HCT116 (cell line): ENCODE measurements at regions not wholly inside any gene's neighbourhood (a gene's known extent, or its start where the extent isn't known, plus 50 kb on each side); places are given as distances from the start of the nearest gene placed in this dataset.
"Not testable (repeated sequence)": the region's sequence is repeated elsewhere in the genome, so short reads cannot be mapped to it uniquely, and the experiment has no call there.

Experiments
- CBX3 ChIP-seq: IDR thresholded peaks from 2 replicates; pipeline ENCODE4 v1.6.1; 2012; ENCODE audit warnings: low read depth
- CTCF ChIP-seq, 3 experiments: fragments of 200-600 bp in 1 of 3; sonication (generic) in 1 of 3; IDR thresholded peaks in 2 of 3; conservative IDR thresholded peaks in 1 of 3; 2 replicates each; pipeline ENCODE4 v1.5.1; 2012 to 2017; ENCODE audit warnings: low read depth in 2 of 3, low read length in 2 of 3, antibody characterized with exemption in 1 of 3, borderline replicate concordance in 1 of 3, control low read depth in 1 of 3, mild to moderate bottlenecking in 1 of 3, mixed read lengths in 1 of 3, mixed run types in 1 of 3, moderate library complexity in 1 of 3; ENCODE audit not compliant: insufficient read depth in 1 of 3
- EGR1 ChIP-seq: IDR thresholded peaks from 2 replicates; pipeline ENCODE4 v1.6.1; 2012; ENCODE audit warnings: low read depth
- ELF1 ChIP-seq: IDR thresholded peaks from 2 replicates; pipeline ENCODE4 v1.6.1; 2012; ENCODE audit warnings: low read depth, borderline replicate concordance
- JUND ChIP-seq: IDR thresholded peaks from 2 replicates; pipeline ENCODE4 v1.6.1; 2012
- MAX ChIP-seq: IDR thresholded peaks from 2 replicates; pipeline ENCODE4 v1.6.1; 2012
- POLR2A ChIP-seq: IDR thresholded peaks from 2 replicates; pipeline ENCODE4 v1.7.0; 2011; ENCODE audit warnings: borderline replicate concordance; ENCODE audit not compliant: insufficient read depth, insufficient read length; ENCODE audit errors: extremely low read depth
- RAD21 ChIP-seq: IDR thresholded peaks from 2 replicates; pipeline ENCODE4 v1.6.1; 2012; ENCODE audit warnings: low read depth, mild to moderate bottlenecking
- TCF7L2 ChIP-seq: IDR thresholded peaks from 2 replicates; pipeline ENCODE4 v1.7.0; 2011; ENCODE audit warnings: borderline replicate concordance, inconsistent platforms; ENCODE audit not compliant: insufficient read depth, insufficient read length; ENCODE audit errors: extremely low read depth
- YY1 ChIP-seq: IDR thresholded peaks from 2 replicates; pipeline ENCODE4 v1.6.1; 2011; ENCODE audit warnings: low read length, low read depth, moderate library complexity, mild to moderate bottlenecking; ENCODE audit not compliant: insufficient replicate concordance; ENCODE audit errors: extremely low read depth
- ZBTB33 ChIP-seq: IDR thresholded peaks from 2 replicates; pipeline ENCODE4 v1.6.1; 2011; ENCODE audit warnings: mild to moderate bottlenecking, low read length, moderate library complexity; ENCODE audit not compliant: insufficient replicate concordance; ENCODE audit errors: extremely low read depth
- TF ChIP-seq, protein P1 (sequence below): IDR thresholded peaks from 2 replicates; pipeline ENCODE4 v1.6.1; 2012; ENCODE audit warnings: low read depth
- TF ChIP-seq, protein P2 (sequence below): IDR thresholded peaks from 2 replicates; pipeline ENCODE4 v1.6.1; 2012

DNA sequence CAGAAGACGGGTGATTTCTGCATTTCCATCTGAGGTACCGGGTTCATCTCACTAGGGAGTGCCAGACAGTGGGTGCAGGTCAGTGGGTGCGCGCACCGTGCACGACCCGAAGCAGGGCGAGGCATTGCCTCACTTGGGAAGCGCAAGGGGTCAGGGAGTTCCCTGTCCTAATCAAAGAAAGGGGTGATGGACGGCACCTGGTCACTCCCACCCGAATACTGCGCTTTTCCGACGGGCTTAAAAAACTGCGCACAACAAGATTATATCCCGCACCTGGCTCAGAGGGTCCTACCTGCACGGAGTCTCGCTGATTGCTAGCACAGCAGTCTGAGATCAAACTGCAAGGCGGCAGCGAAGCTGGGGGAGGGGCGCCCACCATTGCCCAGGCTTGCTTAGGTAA lies 1403.1 kb downstream of the REEP3 start:
- TF ChIP-seq, protein P1, sequence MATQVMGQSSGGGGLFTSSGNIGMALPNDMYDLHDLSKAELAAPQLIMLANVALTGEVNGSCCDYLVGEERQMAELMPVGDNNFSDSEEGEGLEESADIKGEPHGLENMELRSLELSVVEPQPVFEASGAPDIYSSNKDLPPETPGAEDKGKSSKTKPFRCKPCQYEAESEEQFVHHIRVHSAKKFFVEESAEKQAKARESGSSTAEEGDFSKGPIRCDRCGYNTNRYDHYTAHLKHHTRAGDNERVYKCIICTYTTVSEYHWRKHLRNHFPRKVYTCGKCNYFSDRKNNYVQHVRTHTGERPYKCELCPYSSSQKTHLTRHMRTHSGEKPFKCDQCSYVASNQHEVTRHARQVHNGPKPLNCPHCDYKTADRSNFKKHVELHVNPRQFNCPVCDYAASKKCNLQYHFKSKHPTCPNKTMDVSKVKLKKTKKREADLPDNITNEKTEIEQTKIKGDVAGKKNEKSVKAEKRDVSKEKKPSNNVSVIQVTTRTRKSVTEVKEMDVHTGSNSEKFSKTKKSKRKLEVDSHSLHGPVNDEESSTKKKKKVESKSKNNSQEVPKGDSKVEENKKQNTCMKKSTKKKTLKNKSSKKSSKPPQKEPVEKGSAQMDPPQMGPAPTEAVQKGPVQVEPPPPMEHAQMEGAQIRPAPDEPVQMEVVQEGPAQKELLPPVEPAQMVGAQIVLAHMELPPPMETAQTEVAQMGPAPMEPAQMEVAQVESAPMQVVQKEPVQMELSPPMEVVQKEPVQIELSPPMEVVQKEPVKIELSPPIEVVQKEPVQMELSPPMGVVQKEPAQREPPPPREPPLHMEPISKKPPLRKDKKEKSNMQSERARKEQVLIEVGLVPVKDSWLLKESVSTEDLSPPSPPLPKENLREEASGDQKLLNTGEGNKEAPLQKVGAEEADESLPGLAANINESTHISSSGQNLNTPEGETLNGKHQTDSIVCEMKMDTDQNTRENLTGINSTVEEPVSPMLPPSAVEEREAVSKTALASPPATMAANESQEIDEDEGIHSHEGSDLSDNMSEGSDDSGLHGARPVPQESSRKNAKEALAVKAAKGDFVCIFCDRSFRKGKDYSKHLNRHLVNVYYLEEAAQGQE = not testable (repeated sequence)
- TF ChIP-seq POLR2A; CTCF (IDR thresholded peaks at IDR 0.05 in 2 of 3, conservative IDR thresholded peaks at IDR 0.05 in 1 of 3; ENCODE audit: borderline replicate concordance in 1 of 3, insufficient read depth in 1 of 3, low read depth in 2 of 3, low read length in 2 of 3); ELF1; TCF7L2; CBX3; YY1; RAD21; MAX; EGR1; JUND; ZBTB33: not testable (repeated sequence)
- TF ChIP-seq, protein P2, sequence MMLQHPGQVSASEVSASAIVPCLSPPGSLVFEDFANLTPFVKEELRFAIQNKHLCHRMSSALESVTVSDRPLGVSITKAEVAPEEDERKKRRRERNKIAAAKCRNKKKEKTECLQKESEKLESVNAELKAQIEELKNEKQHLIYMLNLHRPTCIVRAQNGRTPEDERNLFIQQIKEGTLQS = not testable (repeated sequence)
